Smooth muscle cell (in vitro differentiated cells): ENCODE measurements at regions not wholly inside any gene's neighbourhood (a gene's known extent, or its start where the extent isn't known, plus 50 kb on each side); places are given as distances from the start of the nearest gene placed in this dataset.

ENCODE experiments used
- DNase-seq: peaks from one replicate; lab custom pipeline; 2025; ENCODE audit not compliant: unreplicated experiment; lab: John Stamatoyannopoulos, UW
- H2AFZ ChIP-seq: fragments of 200-600 bp; sonication (generic); 2 replicates; pipeline ENCODE4 v1.6.0; 2016; ENCODE audit warnings: antibody characterized with exemption, low read depth, mild to moderate bottlenecking
- H3F3A ChIP-seq: fragments of 200-600 bp; sonication (generic); 2 replicates; pipeline ENCODE4 v1.6.0; 2017; ENCODE audit warnings: antibody characterized with exemption, low read depth
- H3K27ac ChIP-seq: fragments of 200-600 bp; sonication (generic); 2 replicates; pipeline ENCODE4 v1.5.1; 2016; ENCODE audit warnings: low read depth, mild to moderate bottlenecking
- H3K27me3 ChIP-seq: fragments of 200-600 bp; sonication (generic); 2 replicates; pipeline ENCODE4 v1.6.1; 2016; ENCODE audit warnings: low read depth, mild to moderate bottlenecking
- H3K36me3 ChIP-seq: fragments of 200-600 bp; sonication (generic); 2 replicates; pipeline ENCODE4 v1.5.1; 2016; ENCODE audit warnings: low read depth
- H3K4me1 ChIP-seq: fragments of 200-600 bp; sonication (generic); 2 replicates; pipeline ENCODE4 v1.5.1; 2016; ENCODE audit warnings: low read depth
- H3K4me2 ChIP-seq: fragments of 200-600 bp; sonication (generic); 2 replicates; pipeline ENCODE4 v1.6.0; 2016; ENCODE audit warnings: mild to moderate bottlenecking
- H3K4me3 ChIP-seq: fragments of 200-600 bp; sonication (generic); 2 replicates; pipeline ENCODE4 v1.5.1; 2016; ENCODE audit warnings: mild to moderate bottlenecking
- H3K79me2 ChIP-seq: fragments of 200-600 bp; sonication (generic); 2 replicates; pipeline ENCODE4 v1.6.0; 2016; ENCODE audit warnings: low read depth, mild to moderate bottlenecking
- H3K9ac ChIP-seq: fragments of 200-600 bp; sonication (generic); 2 replicates; pipeline ENCODE4 v1.6.0; 2016; ENCODE audit warnings: low read depth
- H3K9me3 ChIP-seq: fragments of 200-600 bp; sonication (generic); replicated peaks from 2 replicates; pipeline ENCODE4 v1.5.1; 2016; ENCODE audit warnings: low read depth
- H4K20me1 ChIP-seq: fragments of 200-600 bp; sonication (generic); 2 replicates; pipeline ENCODE4 v1.6.0; 2016; ENCODE audit warnings: low read depth
- CTCF ChIP-seq: fragments of 200-600 bp; sonication (generic); IDR thresholded peaks from 2 replicates; pipeline ENCODE4 v1.5.1; 2017; ENCODE audit warnings: borderline replicate concordance, mild to moderate bottlenecking, antibody characterized with exemption; ENCODE audit not compliant: insufficient read depth, poor library complexity, severe bottlenecking
- WGBS: methylation state at CpG from one replicate; pipeline ENCODE4 v1.1.7; 2016; ENCODE audit warnings: low lambda C conversion rate; 5-methylcytosine and 5-hydroxymethylcytosine counted together

- Histone ChIP-seq H3K27me3 (peaks cover 3% of the 10 kb centered on the region), H3K9me3 (no peaks in the 10 kb centered on the region), H4K20me1 (no peaks in the 10 kb centered on the region), H3K79me2 (no peaks in the 10 kb centered on the region), H2AFZ (no peak overlapping the region), H3K36me3 (no peaks in the 10 kb centered on the region), H3K9ac (no peak overlapping the region), H3K27ac (no peak overlapping the region), H3K4me2 (no peak overlapping the region), H3F3A (no peaks in the 10 kb centered on the region), H3K4me3 (no peak overlapping the region), H3K4me1 (no peaks in the 10 kb centered on the region)
- no peak for TF ChIP-seq CTCF
- DNase-seq = no peak
Measured at GRCh38 chr17:6285486-6285885, 149.4 kb downstream of the AIPL1 start.

- H3K4me1 ChIP-seq = no peaks in the 10 kb centered on the region
- H4K20me1 ChIP-seq = no peaks in the 10 kb centered on the region
- H3K9ac ChIP-seq = no peak overlapping the region
- no peaks in the 10 kb centered on the region for H3K36me3 ChIP-seq
- no peak overlapping the region for H3K4me2 ChIP-seq
- H3K79me2 ChIP-seq = no peaks in the 10 kb centered on the region
- DNase-seq = no peak
- WGBS = 15% methylated on average over 7 of the region's 7 CpGs
- no peaks in the 10 kb centered on the region for H3F3A ChIP-seq
- no peak overlapping the region for H3K27ac ChIP-seq
- peaks cover 4% of the 10 kb centered on the region for H3K27me3 ChIP-seq
- no peak overlapping the region for H2AFZ ChIP-seq
- no peaks in the 10 kb centered on the region for H3K9me3 ChIP-seq
- peak; percentile 19 for TF ChIP-seq CTCF
- no peak overlapping the region for H3K4me3 ChIP-seq
Measured at GRCh38 chr17:6279659-6280058, 155.3 kb downstream of the AIPL1 start.

GRCh38 chr17:6278376-6278775 lies 156.5 kb downstream of the AIPL1 start:
- Histone ChIP-seq H3F3A (no peaks in the 10 kb centered on the region), H4K20me1 (no peaks in the 10 kb centered on the region), H3K79me2 (no peaks in the 10 kb centered on the region), H3K4me3 (no peak overlapping the region), H3K9ac (no peak overlapping the region), H2AFZ (no peak overlapping the region), H3K4me2 (no peak overlapping the region), H3K9me3 (no peaks in the 10 kb centered on the region), H3K36me3 (no peaks in the 10 kb centered on the region), H3K4me1 (no peaks in the 10 kb centered on the region), H3K27ac (no peak overlapping the region), H3K27me3 (peaks cover 4% of the 10 kb centered on the region)
- WGBS = 86% methylated on average over 4 of the region's 4 CpGs
- no peak for TF ChIP-seq CTCF
- no peak for DNase-seq

- Histone ChIP-seq H3K36me3 (no peaks in the 10 kb centered on the region), H3K79me2 (no peaks in the 10 kb centered on the region), H3K27ac (no peak overlapping the region), H3K4me2 (no peak overlapping the region), H4K20me1 (no peaks in the 10 kb centered on the region), H2AFZ (no peak overlapping the region), H3K27me3 (peaks cover 4% of the 10 kb centered on the region), H3F3A (no peaks in the 10 kb centered on the region), H3K9ac (no peak overlapping the region), H3K4me3 (no peak overlapping the region), H3K4me1 (no peaks in the 10 kb centered on the region), H3K9me3 (no peaks in the 10 kb centered on the region)
- DNase-seq = no peak
- TF ChIP-seq CTCF = no peak
- 58% methylated on average over 5 of the region's 5 CpGs for WGBS
Measured at GRCh38 chr17:6276711-6277110, 158.2 kb downstream of the AIPL1 start.
